ENCODE measurements at regions not wholly inside any gene's neighbourhood (a gene's known extent, or its start where the extent isn't known, plus 50 kb on each side); places are given as distances from the start of the nearest gene placed in this dataset.
"Not testable (repeated sequence)": the region's sequence is repeated elsewhere in the genome, so short reads cannot be mapped to it uniquely, and the experiment has no call there.

DNA sequence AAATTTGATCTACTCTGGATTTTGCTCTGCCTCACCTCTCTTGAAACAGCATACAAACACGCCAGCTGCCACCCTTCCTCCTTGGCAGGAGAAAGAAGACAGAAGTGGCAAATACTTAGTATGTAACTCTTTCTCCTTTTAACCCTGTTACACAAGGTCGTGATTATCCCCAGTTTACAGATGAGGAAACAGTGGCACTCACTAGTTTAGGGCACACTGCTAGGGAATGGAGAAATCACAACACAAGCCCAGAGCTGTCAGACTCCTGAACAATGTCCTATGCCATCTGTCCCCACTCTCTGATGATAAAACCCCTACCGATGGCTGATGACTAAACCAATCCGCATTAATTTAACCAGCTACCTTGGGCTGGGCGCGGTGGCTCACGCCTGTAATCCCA lies 79.7 kb downstream of the FGD2 start:
- Histone ChIP-seq H3K27me3 (ENCODE audit: control insufficient read depth, insufficient read depth, low read length) (peaks cover 2% of the 10 kb centered on the region; the same call in 1 of the 2 replicates), H3K36me3 (ENCODE audit: control insufficient read depth, insufficient read depth, low read length) (no peaks in the 10 kb centered on the region), H3K4me3 (ENCODE audit: low read depth, low read length) (no peak overlapping the region)
- no peak for DNase-seq (ENCODE audit: low read depth)
- POLR2A ChIA-PET = interaction anchor here (0.9 kb wide), 1 partner anchor 89 kb away, joined by 10 read pairs; no protein-coding TSS in a partner anchor
- CTCF ChIA-PET = interaction anchor here (1.3 to 1.6 kb wide), 2 partner anchors 11 to 86 kb away, joined by 4 read pairs; no protein-coding TSS in a partner anchor
- TF ChIP-seq, protein P1, sequence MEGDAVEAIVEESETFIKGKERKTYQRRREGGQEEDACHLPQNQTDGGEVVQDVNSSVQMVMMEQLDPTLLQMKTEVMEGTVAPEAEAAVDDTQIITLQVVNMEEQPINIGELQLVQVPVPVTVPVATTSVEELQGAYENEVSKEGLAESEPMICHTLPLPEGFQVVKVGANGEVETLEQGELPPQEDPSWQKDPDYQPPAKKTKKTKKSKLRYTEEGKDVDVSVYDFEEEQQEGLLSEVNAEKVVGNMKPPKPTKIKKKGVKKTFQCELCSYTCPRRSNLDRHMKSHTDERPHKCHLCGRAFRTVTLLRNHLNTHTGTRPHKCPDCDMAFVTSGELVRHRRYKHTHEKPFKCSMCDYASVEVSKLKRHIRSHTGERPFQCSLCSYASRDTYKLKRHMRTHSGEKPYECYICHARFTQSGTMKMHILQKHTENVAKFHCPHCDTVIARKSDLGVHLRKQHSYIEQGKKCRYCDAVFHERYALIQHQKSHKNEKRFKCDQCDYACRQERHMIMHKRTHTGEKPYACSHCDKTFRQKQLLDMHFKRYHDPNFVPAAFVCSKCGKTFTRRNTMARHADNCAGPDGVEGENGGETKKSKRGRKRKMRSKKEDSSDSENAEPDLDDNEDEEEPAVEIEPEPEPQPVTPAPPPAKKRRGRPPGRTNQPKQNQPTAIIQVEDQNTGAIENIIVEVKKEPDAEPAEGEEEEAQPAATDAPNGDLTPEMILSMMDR (IDR thresholded peaks at IDR 0.05; ENCODE audit: insufficient read depth, low read depth, low read length) = no peak

DNA sequence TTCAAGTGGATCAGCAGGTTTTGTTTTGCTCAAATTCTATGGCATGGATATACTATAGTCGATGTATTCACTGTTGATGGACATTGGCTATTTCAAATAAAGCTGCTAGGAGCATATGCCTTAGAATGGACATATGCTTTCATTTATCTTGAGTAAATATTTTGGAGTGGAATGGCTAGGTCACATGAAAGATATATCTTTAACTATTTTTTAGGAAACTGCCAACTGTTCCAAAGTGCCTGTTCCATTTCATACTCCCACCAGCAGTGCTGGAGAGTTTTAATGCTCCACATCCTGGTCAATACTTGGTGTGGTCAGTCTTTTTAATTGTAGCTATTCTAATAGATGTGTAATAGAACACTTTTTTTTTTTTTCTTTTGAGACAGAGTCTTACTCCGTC lies 81.1 kb upstream of the PIM1 start:
- no peaks in the 10 kb centered on the region; the same call in 1 of the 2 replicates for H3K27me3 ChIP-seq (ENCODE audit: control insufficient read depth, insufficient read depth, low read length)
- CTCF ChIA-PET = interaction anchor here (1.9 kb wide), 1 partner anchor 8 kb away, joined by 6 read pairs; no protein-coding TSS in a partner anchor
- POLR2A ChIA-PET = interaction anchor here (0.6 kb wide), 1 partner anchor 11 kb away, joined by 4 read pairs; no protein-coding TSS in a partner anchor
- TF ChIP-seq, protein P1 (IDR thresholded peaks at IDR 0.05; ENCODE audit: insufficient read depth, low read depth, low read length) = no peak
- no peak overlapping the region for H3K4me3 ChIP-seq (ENCODE audit: low read depth, low read length)
- no peak for DNase-seq (ENCODE audit: low read depth)
- no peaks in the 10 kb centered on the region for H3K36me3 ChIP-seq (ENCODE audit: control insufficient read depth, insufficient read depth, low read length)

DNA sequence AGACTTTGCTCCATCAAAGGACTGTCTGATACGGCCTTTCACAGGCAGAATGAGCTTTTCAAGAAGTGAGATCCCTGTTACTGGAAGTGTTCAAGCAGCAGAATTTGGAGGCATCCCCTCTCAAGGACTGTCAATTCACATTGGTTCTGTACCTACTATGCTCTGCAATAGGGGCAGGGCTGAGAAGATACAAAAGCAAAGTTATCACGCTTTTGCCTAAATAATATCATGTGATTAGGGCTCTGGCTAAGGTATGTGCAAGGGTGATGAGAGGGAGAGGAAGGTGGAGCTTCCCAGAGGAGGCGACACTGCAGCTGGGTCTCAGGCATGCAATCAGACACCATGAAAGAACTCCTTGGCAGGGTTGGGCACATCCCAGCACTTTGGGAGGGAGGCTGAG lies 80.2 kb upstream of the PIM1 start:
- DNase-seq (ENCODE audit: low read depth) = no peak
- no peaks in the 10 kb centered on the region; the same call in 1 of the 2 replicates for H3K27me3 ChIP-seq (ENCODE audit: control insufficient read depth, insufficient read depth, low read length)
- ChIA-PET POLR2A (no interaction called here), CTCF (no interaction called here)
- no peak overlapping the region for H3K4me3 ChIP-seq (ENCODE audit: low read depth, low read length)
- H3K36me3 ChIP-seq (ENCODE audit: control insufficient read depth, insufficient read depth, low read length) = no peaks in the 10 kb centered on the region
- TF ChIP-seq, protein P1 (IDR thresholded peaks at IDR 0.05; ENCODE audit: insufficient read depth, low read depth, low read length) = no peak

DNA sequence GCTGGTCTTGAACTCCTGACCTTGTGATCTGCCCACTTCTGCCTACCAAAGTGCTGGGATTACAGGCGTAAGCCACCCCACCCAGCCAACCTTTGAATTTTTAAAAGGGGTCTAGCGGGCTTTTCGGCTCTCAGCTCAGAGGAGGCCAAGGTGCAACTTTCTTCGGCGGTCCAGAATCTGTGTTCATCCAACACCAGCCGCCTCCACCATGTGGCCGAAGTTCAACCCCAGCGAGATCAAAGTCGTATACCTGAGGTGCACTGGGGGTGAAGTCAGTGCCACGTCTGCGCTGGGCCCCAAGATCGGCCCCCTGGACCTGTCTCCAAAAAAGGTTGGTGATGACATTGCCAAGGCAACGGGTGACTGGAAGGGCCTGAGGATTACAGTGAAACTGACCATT lies 78.8 kb upstream of the PIM1 start:
- H3K4me3 ChIP-seq (ENCODE audit: low read depth, low read length); DNase-seq (ENCODE audit: low read depth); H3K27me3 ChIP-seq (ENCODE audit: control insufficient read depth, insufficient read depth, low read length); POLR2A ChIA-PET; H3K36me3 ChIP-seq (ENCODE audit: control insufficient read depth, insufficient read depth, low read length): not testable (repeated sequence)
- CTCF ChIA-PET = interaction anchor here (0.6 to 1.1 kb wide), 3 partner anchors 11 to 81 kb away, joined by 3 read pairs; no protein-coding TSS in a partner anchor

DNA sequence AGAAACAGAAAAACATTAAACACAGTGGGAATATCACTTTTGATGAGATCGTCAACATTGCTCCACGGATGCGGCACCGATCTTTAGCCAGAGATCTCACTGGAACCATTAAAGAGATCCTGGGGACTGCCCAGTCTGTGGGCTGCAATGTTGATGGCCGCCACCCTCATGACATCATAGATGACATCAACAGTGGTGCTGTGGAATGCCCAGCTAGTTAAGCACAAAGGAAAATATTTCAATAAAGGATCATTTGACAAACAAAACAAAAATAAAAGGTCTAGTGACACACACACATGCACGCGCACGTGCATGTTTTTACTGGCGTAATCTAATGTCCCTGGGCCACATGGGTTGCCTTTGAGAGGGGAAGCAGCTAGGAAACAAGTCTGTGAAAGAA lies 78.4 kb upstream of the PIM1 start:
- H3K4me3 ChIP-seq (ENCODE audit: low read depth, low read length); H3K27me3 ChIP-seq (ENCODE audit: control insufficient read depth, insufficient read depth, low read length); H3K36me3 ChIP-seq (ENCODE audit: control insufficient read depth, insufficient read depth, low read length); DNase-seq (ENCODE audit: low read depth); POLR2A ChIA-PET: not testable (repeated sequence)
- CTCF ChIA-PET = interaction anchor here (0.6 to 1.1 kb wide), 3 partner anchors 11 to 81 kb away, joined by 3 read pairs; no protein-coding TSS in a partner anchor

DNA sequence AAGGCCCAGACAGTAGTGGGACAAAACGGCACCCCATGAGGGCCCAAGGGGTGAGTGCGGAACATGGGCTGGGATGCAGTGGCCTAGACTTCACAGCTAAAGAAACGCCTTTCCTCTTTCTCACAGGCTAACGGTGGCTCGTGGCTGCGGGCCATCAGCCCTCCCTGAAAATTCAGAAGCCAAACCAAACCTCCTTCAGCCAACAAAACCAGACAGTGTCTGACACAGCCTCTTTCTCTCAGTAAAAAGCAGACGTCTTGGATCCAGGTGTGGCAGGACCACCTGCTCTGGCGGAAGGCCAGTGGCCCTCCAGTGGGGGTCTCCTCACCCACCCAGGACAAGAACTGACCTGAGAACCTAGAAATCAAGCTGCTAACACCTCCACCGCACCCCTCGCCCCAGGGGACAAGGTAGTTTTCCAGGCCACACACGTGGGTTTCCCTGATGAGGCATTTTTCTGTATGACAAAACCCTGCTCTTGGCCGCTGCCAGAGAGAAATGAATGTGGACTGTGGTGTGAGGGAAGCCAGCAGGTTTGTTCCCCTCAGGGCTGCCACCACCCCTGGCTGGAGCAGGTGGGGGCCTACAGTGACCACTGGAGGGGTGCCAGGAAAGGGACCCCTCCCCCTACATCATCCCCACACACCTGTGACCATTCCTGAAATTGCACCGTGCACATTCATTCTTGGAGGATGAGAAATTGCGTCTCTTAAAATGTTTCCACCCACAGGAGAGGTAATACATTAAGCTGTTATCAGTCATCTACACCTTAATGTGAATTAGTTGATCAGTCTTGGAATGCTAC lies 76.8 kb upstream of the PIM1 start:
- no peaks in the 10 kb centered on the region; the same call in 1 of the 2 replicates for H3K27me3 ChIP-seq (ENCODE audit: control insufficient read depth, insufficient read depth, low read length)
- CTCF ChIA-PET = no interaction called here
- no peaks in the 10 kb centered on the region for H3K36me3 ChIP-seq (ENCODE audit: control insufficient read depth, insufficient read depth, low read length)
- no peak overlapping the region for H3K4me3 ChIP-seq (ENCODE audit: low read depth, low read length)
- no peak for DNase-seq (ENCODE audit: low read depth)
- TF ChIP-seq, protein P1 (IDR thresholded peaks at IDR 0.05; ENCODE audit: insufficient read depth, low read depth, low read length) = no peak
- POLR2A ChIA-PET = no interaction called here

All from BJ (cell line).